ENCODE measurements at regions not wholly inside any gene's neighbourhood (a gene's known extent, or its start where the extent isn't known, plus 50 kb on each side); places are given as distances from the start of the nearest gene placed in this dataset.

GRCh38 chr11:116353589-116353988 is 419.2 kb downstream of the BUD13 start:
- TF ChIP-seq CTCF (IDR thresholded peaks at IDR 0.05) (no peak), POLR2A (IDR thresholded peaks at IDR 0.05) (no peak)
